ENCODE measurements at regions not wholly inside any gene's neighbourhood (a gene's known extent, or its start where the extent isn't known, plus 50 kb on each side); places are given as distances from the start of the nearest gene placed in this dataset.

DNA sequence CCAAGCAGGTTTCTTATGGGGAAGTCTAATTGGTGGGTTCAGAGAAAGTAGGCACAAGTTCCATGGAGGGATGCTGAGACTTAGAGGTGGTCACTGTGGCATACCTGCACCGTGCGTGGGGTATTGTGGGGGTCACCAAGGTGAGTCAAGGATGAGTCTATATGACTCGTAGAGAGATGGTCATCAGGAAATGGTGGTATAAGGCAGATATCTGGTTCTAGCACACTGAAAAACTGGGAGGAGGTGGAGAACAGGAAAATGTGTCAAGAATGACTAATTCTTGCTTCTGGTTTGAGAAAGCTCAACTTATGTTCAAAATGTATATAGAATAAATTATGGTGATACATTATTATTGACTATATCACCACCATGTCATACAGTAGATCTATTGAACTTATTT lies 258.1 kb downstream of the RAB38 start:
- no peak for TF ChIP-seq POLR2A (IDR thresholded peaks at IDR 0.05; ENCODE audit: low read length)
- TF ChIP-seq GATA1 (IDR thresholded peaks at IDR 0.05; ENCODE audit: low read depth, low read length): no peak

Measured in erythroblast (primary cell).